ENCODE measurements at regions not wholly inside any gene's neighbourhood (a gene's known extent, or its start where the extent isn't known, plus 50 kb on each side); places are given as distances from the start of the nearest gene placed in this dataset.

DNA sequence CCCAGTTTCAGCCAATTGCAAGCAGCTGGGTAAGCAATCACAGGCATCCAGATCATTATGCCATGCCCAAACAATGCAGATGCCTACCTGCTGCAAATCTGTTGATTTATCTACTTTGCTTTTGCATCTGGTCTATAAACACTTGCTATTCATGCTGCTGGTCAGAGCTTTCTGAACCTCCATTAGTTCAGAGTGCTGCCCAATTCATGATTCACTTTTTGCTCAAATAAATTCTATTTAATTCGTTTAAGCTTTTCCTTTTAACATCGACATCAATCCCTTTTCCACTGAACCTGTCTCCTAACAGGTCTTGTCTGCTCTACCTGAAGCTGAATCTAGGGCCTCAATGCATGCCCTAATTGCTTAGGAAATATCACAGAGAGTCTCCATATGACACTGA, 99.4 kb upstream of the C1orf87 start:
- no peak overlapping the region for H2BK20ac ChIP-seq (ENCODE audit: low read depth, low read length, poor library complexity, severe bottlenecking)
- H4K20me1 ChIP-seq (ENCODE audit: control insufficient read depth, insufficient read depth, insufficient read length) = no peaks in the 10 kb centered on the region
- Mint-ChIP-seq H3K4me1 (peaks cover 0 to 5% of the 10 kb centered on the region in 2 experiments; a peak in 1 of 4 replicates), H3K4me3 (no peak overlapping the region), H3K27me3 (ENCODE audit: low read depth) (no peaks in the 10 kb centered on the region), H3K36me3 (ENCODE audit: insufficient read depth in 1 of 3, low read depth in 3 of 3) (no peaks in the 10 kb centered on the region), H3K27ac (no peak overlapping the region), H3K9me3 (no peaks in the 10 kb centered on the region)
- H3K4ac ChIP-seq (ENCODE audit: low read depth, low read length) = no peak overlapping the region
- H3K4me1 ChIP-seq (ENCODE audit: insufficient read depth, low read length) = no peaks in the 10 kb centered on the region
- H3K14ac ChIP-seq (ENCODE audit: insufficient read depth, low read length) = no peak overlapping the region
- H4K91ac ChIP-seq (ENCODE audit: insufficient read length, low read depth, low read length) = no peak overlapping the region
- WGBS (ENCODE audit: extremely low coverage, insufficient read length, low lambda C conversion rate) = 100% methylated on average over 2 of the region's 2 CpGs
- H3T11ph ChIP-seq (ENCODE audit: low read length) = no peak overlapping the region
- H3K9ac ChIP-seq (ENCODE audit: extremely low read depth, insufficient read length, low read length) = no peak overlapping the region
- H2BK15ac ChIP-seq (ENCODE audit: low read depth, low read length) = no peak overlapping the region
- no peak overlapping the region for H2BK12ac ChIP-seq (ENCODE audit: insufficient read length, low read depth, low read length)
- H4K5ac ChIP-seq (ENCODE audit: insufficient read length, low read depth, low read length) = no peak overlapping the region
- no peak overlapping the region for H2BK5ac ChIP-seq (ENCODE audit: insufficient read length, low read length)
- H3K23ac ChIP-seq (ENCODE audit: insufficient read length, low read depth, low read length) = no peak overlapping the region
- H3K27ac ChIP-seq (ENCODE audit: insufficient read length, low read depth, low read length) = no peak overlapping the region
- TF ChIP-seq, protein P1, sequence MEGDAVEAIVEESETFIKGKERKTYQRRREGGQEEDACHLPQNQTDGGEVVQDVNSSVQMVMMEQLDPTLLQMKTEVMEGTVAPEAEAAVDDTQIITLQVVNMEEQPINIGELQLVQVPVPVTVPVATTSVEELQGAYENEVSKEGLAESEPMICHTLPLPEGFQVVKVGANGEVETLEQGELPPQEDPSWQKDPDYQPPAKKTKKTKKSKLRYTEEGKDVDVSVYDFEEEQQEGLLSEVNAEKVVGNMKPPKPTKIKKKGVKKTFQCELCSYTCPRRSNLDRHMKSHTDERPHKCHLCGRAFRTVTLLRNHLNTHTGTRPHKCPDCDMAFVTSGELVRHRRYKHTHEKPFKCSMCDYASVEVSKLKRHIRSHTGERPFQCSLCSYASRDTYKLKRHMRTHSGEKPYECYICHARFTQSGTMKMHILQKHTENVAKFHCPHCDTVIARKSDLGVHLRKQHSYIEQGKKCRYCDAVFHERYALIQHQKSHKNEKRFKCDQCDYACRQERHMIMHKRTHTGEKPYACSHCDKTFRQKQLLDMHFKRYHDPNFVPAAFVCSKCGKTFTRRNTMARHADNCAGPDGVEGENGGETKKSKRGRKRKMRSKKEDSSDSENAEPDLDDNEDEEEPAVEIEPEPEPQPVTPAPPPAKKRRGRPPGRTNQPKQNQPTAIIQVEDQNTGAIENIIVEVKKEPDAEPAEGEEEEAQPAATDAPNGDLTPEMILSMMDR (conservative IDR thresholded peaks at IDR 0.05) = no peak
- H3K18ac ChIP-seq (ENCODE audit: insufficient read length, low read depth, low read length) = no peak overlapping the region
- no peak overlapping the region for H4K8ac ChIP-seq (replicated peaks; ENCODE audit: insufficient read length, low read depth, low read length)
- H3K27me3 ChIP-seq (ENCODE audit: insufficient read depth, low read length) = no peaks in the 10 kb centered on the region
- no peak overlapping the region for H2AK5ac ChIP-seq (ENCODE audit: insufficient read length, low read length)
- H3K23me2 ChIP-seq (ENCODE audit: insufficient read length, low read depth, low read length, poor library complexity, severe bottlenecking) = no peaks in the 10 kb centered on the region
- H2AFZ ChIP-seq (ENCODE audit: low read length) = no peak overlapping the region
- H3K4me2 ChIP-seq (ENCODE audit: insufficient read depth, insufficient read length, low read length) = no peak overlapping the region
- H2BK120ac ChIP-seq (ENCODE audit: low read depth, low read length, poor library complexity, severe bottlenecking) = no peak overlapping the region
- H3K79me2 ChIP-seq (ENCODE audit: insufficient read depth, low read length) = no peaks in the 10 kb centered on the region
- H3K9me3 ChIP-seq (ENCODE audit: control insufficient read depth, low read depth, low read length) = no peaks in the 10 kb centered on the region
- H3K79me1 ChIP-seq (ENCODE audit: insufficient read depth, low read depth, low read length, poor library complexity, severe bottlenecking) = no peaks in the 10 kb centered on the region
- no peak overlapping the region for H3K56ac ChIP-seq (ENCODE audit: insufficient read length, low read depth, low read length)
- no peak for DNase-seq
